WTC11 (cell line): ENCODE measurements at regions not wholly inside any gene's neighbourhood (a gene's known extent, or its start where the extent isn't known, plus 50 kb on each side); places are given as distances from the start of the nearest gene placed in this dataset.

Source experiments
- ATAC-seq: fragments of 200-7000 bp; cut with Tn5 transposase; 2 replicates; pipeline ENCODE4 v1.10.0; 2021; ENCODE audit warnings: mild to moderate bottlenecking, moderate library complexity
- CTCF ChIA-PET: fragments of 300-600 bp; sonication (Branson Sonifier 250); formaldehyde crosslinking; loops from one replicate; lab custom pipeline; 2021; ENCODE audit warnings: antibody characterized with exemption; lab: Charles Lee
- POLR2A ChIA-PET: fragments of 350-600 bp; sonication (Branson Sonifier 250); formaldehyde crosslinking; loops from one replicate; lab custom pipeline; 2021; ENCODE audit warnings: antibody characterized with exemption; lab: Charles Lee
- DNase-seq: peaks from one replicate; pipeline ENCODE4 v3.0.0; 2021; ENCODE audit warnings: low spot score
- H3K27ac Mint-ChIP-seq: 2 replicates; pipeline ENCODE4 v1.8.0; 2021; ENCODE audit warnings: mixed read lengths
- H3K27me3 Mint-ChIP-seq: 2 replicates; pipeline ENCODE4 v1.8.0; 2021; ENCODE audit warnings: low read depth, mild to moderate bottlenecking, moderate library complexity, mixed read lengths
- H3K36me3 Mint-ChIP-seq: 2 replicates; pipeline ENCODE4 v1.8.0; 2021; ENCODE audit warnings: mixed read lengths
- H3K4me1 Mint-ChIP-seq: 2 replicates; pipeline ENCODE4 v1.8.0; 2022; ENCODE audit warnings: mixed read lengths
- H3K4me3 Mint-ChIP-seq: 2 replicates; pipeline ENCODE4 v1.8.0; 2021; ENCODE audit warnings: mild to moderate bottlenecking, moderate library complexity, mixed read lengths
- H3K9me3 Mint-ChIP-seq: 2 replicates; pipeline ENCODE4 v1.8.0; 2021; ENCODE audit warnings: mixed read lengths
- ARID4B ChIP-seq: sonication (generic); formaldehyde crosslinking; IDR thresholded peaks from 2 replicates; pipeline ENCODE4 v1.8.0; 2023; ENCODE audit warnings: missing genetic modification reagents, mild to moderate bottlenecking, borderline replicate concordance
- CREM ChIP-seq: sonication (generic); formaldehyde crosslinking; IDR thresholded peaks from 2 replicates; pipeline ENCODE4 v1.8.1; 2022; ENCODE audit warnings: mild to moderate bottlenecking, missing genetic modification reagents, moderate library complexity
- EMX1 ChIP-seq: fragments of 250-450 bp; sonication (Bioruptor Pico); IDR thresholded peaks from 2 replicates; pipeline ENCODE4 v1.8.0; 2021; ENCODE audit warnings: mild to moderate bottlenecking
- FOXJ3 ChIP-seq: sonication (generic); formaldehyde crosslinking; IDR thresholded peaks from 2 replicates; pipeline ENCODE4 v1.9.0; 2021; ENCODE audit warnings: missing genetic modification reagents, mild to moderate bottlenecking, borderline replicate concordance
- GABPB1 ChIP-seq: sonication (generic); formaldehyde crosslinking; IDR thresholded peaks from 2 replicates; pipeline ENCODE4 v1.8.1; 2023; ENCODE audit warnings: mild to moderate bottlenecking, missing genetic modification reagents
- GTF2I ChIP-seq: fragments of 250-450 bp; sonication (Bioruptor Pico); conservative IDR thresholded peaks from 2 replicates; pipeline ENCODE4 v1.4.0; 2021; ENCODE audit warnings: mild to moderate bottlenecking
- KAT7 ChIP-seq: sonication (generic); formaldehyde crosslinking; IDR thresholded peaks from 2 replicates; pipeline ENCODE4 v1.8.1; 2023; ENCODE audit warnings: missing genetic modification reagents, mild to moderate bottlenecking, borderline replicate concordance
- MXD4 ChIP-seq: fragments of 250-450 bp; sonication (Bioruptor Pico); IDR thresholded peaks from 2 replicates; pipeline ENCODE4 v1.8.0; 2021; ENCODE audit warnings: mild to moderate bottlenecking, moderate library complexity, borderline replicate concordance
- MYBL2 ChIP-seq: sonication (generic); formaldehyde crosslinking; IDR thresholded peaks from 2 replicates; pipeline ENCODE4 v1.8.1; 2023; ENCODE audit warnings: mild to moderate bottlenecking, moderate library complexity, missing genetic modification reagents
- NR1H2 ChIP-seq: sonication (generic); formaldehyde crosslinking; IDR thresholded peaks from 2 replicates; pipeline ENCODE4 v1.9.0; 2021; ENCODE audit warnings: mild to moderate bottlenecking, moderate library complexity, missing genetic modification reagents
- TCF7 ChIP-seq: sonication (generic); formaldehyde crosslinking; IDR thresholded peaks from 2 replicates; pipeline ENCODE4 v1.8.0; 2022; ENCODE audit warnings: mild to moderate bottlenecking, low read depth, missing genetic modification reagents, moderate library complexity
- TEAD1 ChIP-seq: sonication (generic); formaldehyde crosslinking; IDR thresholded peaks from 2 replicates; pipeline ENCODE4 v1.8.0; 2022; ENCODE audit warnings: mild to moderate bottlenecking, missing genetic modification reagents
- ZNF219 ChIP-seq: sonication (generic); formaldehyde crosslinking; IDR thresholded peaks from 2 replicates; pipeline ENCODE4 v1.8.0; 2023; ENCODE audit warnings: missing genetic modification reagents, mild to moderate bottlenecking, borderline replicate concordance
- ZNF281 ChIP-seq: sonication (generic); formaldehyde crosslinking; IDR thresholded peaks from 2 replicates; pipeline ENCODE4 v1.8.0; 2023; ENCODE audit warnings: mild to moderate bottlenecking, missing genetic modification reagents
- TF ChIP-seq, protein P1 (sequence below): sonication (generic); formaldehyde crosslinking; IDR thresholded peaks from 2 replicates; pipeline ENCODE4 v1.8.0; 2022; ENCODE audit warnings: mild to moderate bottlenecking, missing genetic modification reagents
- TF ChIP-seq, protein P2 (sequence below): fragments of 250-450 bp; sonication (Bioruptor Pico); IDR thresholded peaks from 2 replicates; pipeline ENCODE4 v1.9.0; 2021; ENCODE audit warnings: mild to moderate bottlenecking
- TF ChIP-seq, protein P3 (sequence below): sonication (generic); formaldehyde crosslinking; IDR thresholded peaks from 2 replicates; pipeline ENCODE4 v1.8.0; 2022; ENCODE audit warnings: missing genetic modification reagents
- TF ChIP-seq, protein P4 (sequence below): sonication (generic); formaldehyde crosslinking; IDR thresholded peaks from 2 replicates; pipeline ENCODE4 v1.8.1; 2022; ENCODE audit warnings: missing genetic modification reagents, borderline replicate concordance
- TF ChIP-seq, protein P5 (sequence below): sonication (generic); formaldehyde crosslinking; IDR thresholded peaks from 2 replicates; pipeline ENCODE4 v1.8.0; 2022; ENCODE audit warnings: mild to moderate bottlenecking, missing genetic modification reagents

DNA sequence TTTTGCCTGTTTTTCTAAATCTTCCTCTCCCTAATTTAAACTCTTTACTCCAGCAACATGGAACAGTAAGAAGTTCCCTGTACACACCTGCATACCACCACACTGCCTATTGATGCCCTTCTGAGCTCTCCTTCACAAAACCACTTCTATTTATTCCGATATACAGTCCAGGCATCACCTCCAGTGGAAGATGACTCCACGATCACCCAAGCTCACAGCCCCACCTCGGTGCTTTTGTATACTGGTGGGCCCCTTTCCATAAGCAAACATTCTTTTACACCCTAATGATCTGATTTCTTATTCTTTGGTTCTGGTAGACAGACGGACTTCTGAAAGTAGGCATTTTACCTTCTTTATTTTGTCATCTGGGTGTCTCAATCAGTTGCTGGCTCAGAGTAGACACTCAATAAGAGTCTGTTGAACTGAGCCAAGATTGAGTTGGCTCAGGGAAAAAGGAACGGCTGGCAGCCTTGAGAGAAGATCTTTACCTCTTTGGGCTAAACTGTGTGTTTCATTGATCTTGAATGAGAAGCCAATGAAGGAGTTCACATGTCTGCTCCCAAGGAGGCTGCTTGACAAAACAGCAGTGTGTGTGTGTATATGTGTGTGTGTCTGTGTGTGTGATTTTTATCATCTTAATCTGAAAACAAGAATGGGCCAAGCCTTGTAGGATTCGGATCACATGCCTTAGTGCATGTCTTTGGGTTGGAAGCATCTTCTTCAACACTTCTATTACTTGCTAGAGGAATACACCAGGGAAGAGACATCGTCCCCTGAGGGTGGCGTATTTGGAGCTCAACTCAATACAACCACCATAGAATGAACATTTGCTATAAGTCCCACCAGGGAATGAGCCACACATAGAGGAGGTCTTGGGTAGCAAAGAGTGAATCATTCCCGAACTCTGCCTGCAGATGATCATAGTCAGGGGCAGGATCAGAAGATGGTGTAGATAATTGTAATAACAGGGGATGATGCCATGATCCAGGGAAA is 341.8 kb downstream of the CYRIA start:
- Mint-ChIP-seq H3K4me1 (peaks cover 33% of the 10 kb centered on the region), H3K27ac (no peak overlapping the region), H3K4me3 (no peak overlapping the region), H3K27me3 (peaks cover 5% of the 10 kb centered on the region; the same call in 1 of the 2 replicates), H3K36me3 (no peaks in the 10 kb centered on the region), H3K9me3 (no peaks in the 10 kb centered on the region)
- TF ChIP-seq ARID4B (CRISPR knock-in tag): no peak
- TF ChIP-seq ZNF219 (CRISPR knock-in tag): no peak
- TF ChIP-seq, protein P1, sequence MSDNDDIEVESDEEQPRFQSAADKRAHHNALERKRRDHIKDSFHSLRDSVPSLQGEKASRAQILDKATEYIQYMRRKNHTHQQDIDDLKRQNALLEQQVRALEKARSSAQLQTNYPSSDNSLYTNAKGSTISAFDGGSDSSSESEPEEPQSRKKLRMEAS (CRISPR knock-in tag): no peak
- TF ChIP-seq ZNF281: no peak
- TF ChIP-seq, protein P2, sequence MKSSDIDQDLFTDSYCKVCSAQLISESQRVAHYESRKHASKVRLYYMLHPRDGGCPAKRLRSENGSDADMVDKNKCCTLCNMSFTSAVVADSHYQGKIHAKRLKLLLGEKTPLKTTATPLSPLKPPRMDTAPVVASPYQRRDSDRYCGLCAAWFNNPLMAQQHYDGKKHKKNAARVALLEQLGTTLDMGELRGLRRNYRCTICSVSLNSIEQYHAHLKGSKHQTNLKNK (CRISPR knock-in tag): no peak
- no peak for TF ChIP-seq TCF7 (CRISPR knock-in tag)
- TF ChIP-seq GTF2I: no peak
- CTCF ChIA-PET: no interaction called here
- POLR2A ChIA-PET: no interaction called here
- no peak for ATAC-seq
- DNase-seq: no peak

- Mint-ChIP-seq H3K9me3 (no peaks in the 10 kb centered on the region), H3K27me3 (peaks cover 5% of the 10 kb centered on the region; the same call in 1 of the 2 replicates), H3K4me3 (no peak overlapping the region), H3K27ac (no peak overlapping the region), H3K4me1 (peaks cover 34% of the 10 kb centered on the region), H3K36me3 (no peaks in the 10 kb centered on the region)
- ATAC-seq (no peak), DNase-seq (no peak)
- ChIA-PET CTCF (no interaction called here), POLR2A (no interaction called here)
- TF ChIP-seq, protein P3, sequence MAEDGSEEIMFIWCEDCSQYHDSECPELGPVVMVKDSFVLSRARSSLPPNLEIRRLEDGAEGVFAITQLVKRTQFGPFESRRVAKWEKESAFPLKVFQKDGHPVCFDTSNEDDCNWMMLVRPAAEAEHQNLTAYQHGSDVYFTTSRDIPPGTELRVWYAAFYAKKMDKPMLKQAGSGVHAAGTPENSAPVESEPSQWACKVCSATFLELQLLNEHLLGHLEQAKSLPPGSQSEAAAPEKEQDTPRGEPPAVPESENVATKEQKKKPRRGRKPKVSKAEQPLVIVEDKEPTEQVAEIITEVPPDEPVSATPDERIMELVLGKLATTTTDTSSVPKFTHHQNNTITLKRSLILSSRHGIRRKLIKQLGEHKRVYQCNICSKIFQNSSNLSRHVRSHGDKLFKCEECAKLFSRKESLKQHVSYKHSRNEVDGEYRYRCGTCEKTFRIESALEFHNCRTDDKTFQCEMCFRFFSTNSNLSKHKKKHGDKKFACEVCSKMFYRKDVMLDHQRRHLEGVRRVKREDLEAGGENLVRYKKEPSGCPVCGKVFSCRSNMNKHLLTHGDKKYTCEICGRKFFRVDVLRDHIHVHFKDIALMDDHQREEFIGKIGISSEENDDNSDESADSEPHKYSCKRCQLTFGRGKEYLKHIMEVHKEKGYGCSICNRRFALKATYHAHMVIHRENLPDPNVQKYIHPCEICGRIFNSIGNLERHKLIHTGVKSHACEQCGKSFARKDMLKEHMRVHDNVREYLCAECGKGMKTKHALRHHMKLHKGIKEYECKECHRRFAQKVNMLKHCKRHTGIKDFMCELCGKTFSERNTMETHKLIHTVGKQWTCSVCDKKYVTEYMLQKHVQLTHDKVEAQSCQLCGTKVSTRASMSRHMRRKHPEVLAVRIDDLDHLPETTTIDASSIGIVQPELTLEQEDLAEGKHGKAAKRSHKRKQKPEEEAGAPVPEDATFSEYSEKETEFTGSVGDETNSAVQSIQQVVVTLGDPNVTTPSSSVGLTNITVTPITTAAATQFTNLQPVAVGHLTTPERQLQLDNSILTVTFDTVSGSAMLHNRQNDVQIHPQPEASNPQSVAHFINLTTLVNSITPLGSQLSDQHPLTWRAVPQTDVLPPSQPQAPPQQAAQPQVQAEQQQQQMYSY (CRISPR knock-in tag): no peak
- TF ChIP-seq NR1H2 (CRISPR knock-in tag) (no peak), KAT7 (CRISPR knock-in tag) (no peak), MYBL2 (CRISPR knock-in tag) (no peak), GABPB1 (no peak), EMX1 (CRISPR knock-in tag) (no peak), MXD4 (CRISPR knock-in tag) (no peak), TEAD1 (CRISPR knock-in tag) (no peak), FOXJ3 (no peak), CREM (CRISPR knock-in tag) (no peak)
- TF ChIP-seq, protein P1 (CRISPR knock-in tag): no peak
- TF ChIP-seq, protein P4, sequence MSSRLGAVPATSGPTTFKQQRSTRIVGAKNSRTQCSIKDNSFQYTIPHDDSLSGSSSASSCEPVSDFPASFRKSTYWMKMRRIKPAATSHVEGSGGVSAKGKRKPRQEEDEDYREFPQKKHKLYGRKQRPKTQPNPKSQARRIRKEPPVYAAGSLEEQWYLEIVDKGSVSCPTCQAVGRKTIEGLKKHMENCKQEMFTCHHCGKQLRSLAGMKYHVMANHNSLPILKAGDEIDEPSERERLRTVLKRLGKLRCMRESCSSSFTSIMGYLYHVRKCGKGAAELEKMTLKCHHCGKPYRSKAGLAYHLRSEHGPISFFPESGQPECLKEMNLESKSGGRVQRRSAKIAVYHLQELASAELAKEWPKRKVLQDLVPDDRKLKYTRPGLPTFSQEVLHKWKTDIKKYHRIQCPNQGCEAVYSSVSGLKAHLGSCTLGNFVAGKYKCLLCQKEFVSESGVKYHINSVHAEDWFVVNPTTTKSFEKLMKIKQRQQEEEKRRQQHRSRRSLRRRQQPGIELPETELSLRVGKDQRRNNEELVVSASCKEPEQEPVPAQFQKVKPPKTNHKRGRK (CRISPR knock-in tag): no peak
- TF ChIP-seq, protein P5, sequence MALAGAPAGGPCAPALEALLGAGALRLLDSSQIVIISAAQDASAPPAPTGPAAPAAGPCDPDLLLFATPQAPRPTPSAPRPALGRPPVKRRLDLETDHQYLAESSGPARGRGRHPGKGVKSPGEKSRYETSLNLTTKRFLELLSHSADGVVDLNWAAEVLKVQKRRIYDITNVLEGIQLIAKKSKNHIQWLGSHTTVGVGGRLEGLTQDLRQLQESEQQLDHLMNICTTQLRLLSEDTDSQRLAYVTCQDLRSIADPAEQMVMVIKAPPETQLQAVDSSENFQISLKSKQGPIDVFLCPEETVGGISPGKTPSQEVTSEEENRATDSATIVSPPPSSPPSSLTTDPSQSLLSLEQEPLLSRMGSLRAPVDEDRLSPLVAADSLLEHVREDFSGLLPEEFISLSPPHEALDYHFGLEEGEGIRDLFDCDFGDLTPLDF (CRISPR knock-in tag): no peak
Observed at GRCh38 chr2:16323126-16323520, 342.5 kb downstream of the CYRIA start.
